ENCODE measurements at regions not wholly inside any gene's neighbourhood (a gene's known extent, or its start where the extent isn't known, plus 50 kb on each side); places are given as distances from the start of the nearest gene placed in this dataset.

GRCh38 chr2:520663-521340 is 156.4 kb downstream of the TMEM18 start:
- Mint-ChIP-seq H3K27ac (ENCODE audit: unreplicated experiment) (no peak overlapping the region), H3K4me3 (ENCODE audit: unreplicated experiment) (no peak overlapping the region), H3K36me3 (ENCODE audit: low read depth, unreplicated experiment) (peaks cover 4% of the 10 kb centered on the region), H3K4me1 (ENCODE audit: unreplicated experiment) (no peaks in the 10 kb centered on the region), H3K9me3 (ENCODE audit: unreplicated experiment) (no peaks in the 10 kb centered on the region), H3K27me3 (ENCODE audit: unreplicated experiment) (peaks cover 3% of the 10 kb centered on the region)
- no peak for DNase-seq (ENCODE audit: low spot score)
- no peak for TF ChIP-seq CTCF (IDR thresholded peaks at IDR 0.05; ENCODE audit: unreplicated experiment)

DNA sequence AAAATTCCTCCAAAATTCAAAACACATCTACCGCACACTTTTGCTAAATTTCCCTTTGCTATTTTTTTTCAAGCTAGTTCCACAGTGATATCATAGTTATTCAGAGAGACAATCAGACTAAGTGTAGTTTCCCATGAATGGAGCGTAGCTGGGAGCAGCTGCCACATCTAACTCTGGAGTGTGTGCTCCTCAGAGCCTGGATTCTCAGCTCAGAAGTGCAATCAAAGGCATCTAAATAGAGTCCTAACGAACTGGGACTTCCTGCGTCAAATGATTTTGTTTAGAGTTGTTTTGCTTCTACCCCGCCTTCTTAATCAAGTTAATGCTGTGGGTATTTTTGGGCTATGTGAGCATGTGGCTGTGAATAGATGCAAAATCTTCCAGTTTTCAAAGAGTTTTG is 160.3 kb downstream of the TMEM18 start:
- no peak overlapping the region for H3K4me3 Mint-ChIP-seq (ENCODE audit: unreplicated experiment)
- no peaks in the 10 kb centered on the region for H3K36me3 Mint-ChIP-seq (ENCODE audit: low read depth, unreplicated experiment)
- no peak for DNase-seq (ENCODE audit: low spot score)
- H3K9me3 Mint-ChIP-seq (ENCODE audit: unreplicated experiment) = no peaks in the 10 kb centered on the region
- H3K27me3 Mint-ChIP-seq (ENCODE audit: unreplicated experiment) = no peaks in the 10 kb centered on the region
- no peak for TF ChIP-seq CTCF (IDR thresholded peaks at IDR 0.05; ENCODE audit: unreplicated experiment)
- H3K27ac Mint-ChIP-seq (ENCODE audit: unreplicated experiment) = no peak overlapping the region
- no peaks in the 10 kb centered on the region for H3K4me1 Mint-ChIP-seq (ENCODE audit: unreplicated experiment)

GRCh38 chr2:516131-516530 is 161.1 kb downstream of the TMEM18 start:
- Mint-ChIP-seq H3K4me1 (ENCODE audit: unreplicated experiment) (no peaks in the 10 kb centered on the region), H3K27ac (ENCODE audit: unreplicated experiment) (no peak overlapping the region), H3K4me3 (ENCODE audit: unreplicated experiment) (no peak overlapping the region), H3K27me3 (ENCODE audit: unreplicated experiment) (no peaks in the 10 kb centered on the region), H3K36me3 (ENCODE audit: low read depth, unreplicated experiment) (no peaks in the 10 kb centered on the region), H3K9me3 (ENCODE audit: unreplicated experiment) (no peaks in the 10 kb centered on the region)
- TF ChIP-seq CTCF (IDR thresholded peaks at IDR 0.05; ENCODE audit: unreplicated experiment) = no peak
- DNase-seq (ENCODE audit: low spot score) = no peak

GRCh38 chr2:515441-516127 is 161.6 kb downstream of the TMEM18 start:
- no peaks in the 10 kb centered on the region for H3K36me3 Mint-ChIP-seq (ENCODE audit: low read depth, unreplicated experiment)
- no peak for TF ChIP-seq CTCF (IDR thresholded peaks at IDR 0.05; ENCODE audit: unreplicated experiment)
- no peaks in the 10 kb centered on the region for H3K27me3 Mint-ChIP-seq (ENCODE audit: unreplicated experiment)
- H3K4me1 Mint-ChIP-seq (ENCODE audit: unreplicated experiment) = no peaks in the 10 kb centered on the region
- DNase-seq (ENCODE audit: low spot score) = no peak
- no peak overlapping the region for H3K27ac Mint-ChIP-seq (ENCODE audit: unreplicated experiment)
- H3K9me3 Mint-ChIP-seq (ENCODE audit: unreplicated experiment) = no peaks in the 10 kb centered on the region
- no peak overlapping the region for H3K4me3 Mint-ChIP-seq (ENCODE audit: unreplicated experiment)

- no peak for TF ChIP-seq CTCF (IDR thresholded peaks at IDR 0.05; ENCODE audit: unreplicated experiment)
- H3K4me3 Mint-ChIP-seq (ENCODE audit: unreplicated experiment) = no peak overlapping the region
- H3K9me3 Mint-ChIP-seq (ENCODE audit: unreplicated experiment) = no peaks in the 10 kb centered on the region
- DNase-seq (ENCODE audit: low spot score) = no peak
- H3K4me1 Mint-ChIP-seq (ENCODE audit: unreplicated experiment) = no peaks in the 10 kb centered on the region
- H3K27me3 Mint-ChIP-seq (ENCODE audit: unreplicated experiment) = no peaks in the 10 kb centered on the region
- no peaks in the 10 kb centered on the region for H3K36me3 Mint-ChIP-seq (ENCODE audit: low read depth, unreplicated experiment)
- no peak overlapping the region for H3K27ac Mint-ChIP-seq (ENCODE audit: unreplicated experiment)
Measured at GRCh38 chr2:513981-514706, 163.1 kb downstream of the TMEM18 start.

All from endothelial cell (in vitro differentiated cells).